Neural progenitor cell (in vitro differentiated cells): ENCODE measurements at regions not wholly inside any gene's neighbourhood (a gene's known extent, or its start where the extent isn't known, plus 50 kb on each side); places are given as distances from the start of the nearest gene placed in this dataset.

Experiments used
- EZH2 ChIP-seq: fragments of 200-600 bp; sonication (generic); IDR thresholded peaks from 2 replicates; pipeline ENCODE4 v1.6.1; 2017; ENCODE audit warnings: antibody characterized with exemption, mild to moderate bottlenecking, moderate library complexity
- TF ChIP-seq, protein P1 (sequence below): fragments of 200-600 bp; sonication (generic); IDR thresholded peaks from 2 replicates; pipeline ENCODE4 v1.5.1; 2017; ENCODE audit warnings: antibody characterized with exemption, mild to moderate bottlenecking

DNA sequence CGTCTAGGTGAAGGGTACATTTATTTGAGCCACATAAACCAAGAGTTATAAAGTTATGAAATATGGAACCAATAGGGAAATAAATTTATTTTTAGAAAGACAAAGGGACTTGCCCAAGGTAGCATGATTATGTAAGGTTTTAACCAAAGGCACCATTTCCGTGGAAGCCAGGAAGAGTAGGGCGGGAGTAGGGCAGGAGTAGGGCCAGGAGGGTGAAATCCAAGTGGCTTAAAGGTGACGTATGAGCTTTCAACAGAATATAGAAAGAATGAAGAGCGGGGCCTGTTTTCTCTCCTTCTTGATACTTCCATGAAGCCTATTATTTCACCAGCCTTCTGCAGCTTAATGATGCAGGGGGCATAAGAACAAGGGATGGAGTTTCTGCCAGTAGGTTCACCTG is 91.7 kb upstream of the PNPLA4 start:
- TF ChIP-seq, protein P1, sequence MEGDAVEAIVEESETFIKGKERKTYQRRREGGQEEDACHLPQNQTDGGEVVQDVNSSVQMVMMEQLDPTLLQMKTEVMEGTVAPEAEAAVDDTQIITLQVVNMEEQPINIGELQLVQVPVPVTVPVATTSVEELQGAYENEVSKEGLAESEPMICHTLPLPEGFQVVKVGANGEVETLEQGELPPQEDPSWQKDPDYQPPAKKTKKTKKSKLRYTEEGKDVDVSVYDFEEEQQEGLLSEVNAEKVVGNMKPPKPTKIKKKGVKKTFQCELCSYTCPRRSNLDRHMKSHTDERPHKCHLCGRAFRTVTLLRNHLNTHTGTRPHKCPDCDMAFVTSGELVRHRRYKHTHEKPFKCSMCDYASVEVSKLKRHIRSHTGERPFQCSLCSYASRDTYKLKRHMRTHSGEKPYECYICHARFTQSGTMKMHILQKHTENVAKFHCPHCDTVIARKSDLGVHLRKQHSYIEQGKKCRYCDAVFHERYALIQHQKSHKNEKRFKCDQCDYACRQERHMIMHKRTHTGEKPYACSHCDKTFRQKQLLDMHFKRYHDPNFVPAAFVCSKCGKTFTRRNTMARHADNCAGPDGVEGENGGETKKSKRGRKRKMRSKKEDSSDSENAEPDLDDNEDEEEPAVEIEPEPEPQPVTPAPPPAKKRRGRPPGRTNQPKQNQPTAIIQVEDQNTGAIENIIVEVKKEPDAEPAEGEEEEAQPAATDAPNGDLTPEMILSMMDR: no peak
- no peak for TF ChIP-seq EZH2
